Left hindlimb (tissue), 1 donor: ENCODE measurements at regions not wholly inside any gene's neighbourhood (a gene's known extent, or its start where the extent isn't known, plus 50 kb on each side); places are given as distances from the start of the nearest gene placed in this dataset.

ENCODE experiments used
- DNase-seq: peaks from one replicate; pipeline ENCODE4 v3.0.0-alpha.2; 2018

DNA sequence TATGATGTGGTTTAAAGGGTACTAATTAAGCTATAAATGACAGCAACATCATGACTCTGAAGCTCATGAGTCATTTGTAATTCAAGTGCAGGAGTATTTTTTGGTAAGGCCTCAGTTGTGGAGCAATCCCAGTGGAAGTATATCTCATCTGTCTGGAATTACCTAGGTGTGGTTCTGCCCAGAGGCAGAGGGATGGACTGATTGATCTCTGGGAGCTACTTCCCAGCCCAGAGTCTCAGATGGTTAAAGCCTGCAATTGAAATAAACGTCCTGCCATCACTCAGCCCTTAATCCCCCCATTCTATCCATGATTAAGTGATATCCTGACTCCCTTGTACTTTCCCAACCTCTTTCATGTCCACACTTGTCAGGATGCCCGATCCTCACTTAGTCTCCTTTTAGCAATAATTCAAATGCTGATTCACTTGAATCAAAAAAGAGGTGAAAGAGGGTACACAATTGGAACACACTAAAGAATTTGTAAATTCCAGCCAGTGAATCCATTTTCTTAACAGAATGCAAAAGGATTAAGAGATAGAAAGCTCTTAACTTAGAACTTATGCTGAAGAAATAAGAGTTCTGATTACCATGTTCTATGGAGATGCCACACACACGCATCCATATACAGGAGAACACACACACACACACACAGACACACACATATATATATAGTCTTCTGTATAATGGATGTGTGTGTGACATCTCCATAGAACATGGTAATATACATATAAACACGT is 664.4 kb downstream of the NYAP2 start:
- DNase-seq: no peak

DNA sequence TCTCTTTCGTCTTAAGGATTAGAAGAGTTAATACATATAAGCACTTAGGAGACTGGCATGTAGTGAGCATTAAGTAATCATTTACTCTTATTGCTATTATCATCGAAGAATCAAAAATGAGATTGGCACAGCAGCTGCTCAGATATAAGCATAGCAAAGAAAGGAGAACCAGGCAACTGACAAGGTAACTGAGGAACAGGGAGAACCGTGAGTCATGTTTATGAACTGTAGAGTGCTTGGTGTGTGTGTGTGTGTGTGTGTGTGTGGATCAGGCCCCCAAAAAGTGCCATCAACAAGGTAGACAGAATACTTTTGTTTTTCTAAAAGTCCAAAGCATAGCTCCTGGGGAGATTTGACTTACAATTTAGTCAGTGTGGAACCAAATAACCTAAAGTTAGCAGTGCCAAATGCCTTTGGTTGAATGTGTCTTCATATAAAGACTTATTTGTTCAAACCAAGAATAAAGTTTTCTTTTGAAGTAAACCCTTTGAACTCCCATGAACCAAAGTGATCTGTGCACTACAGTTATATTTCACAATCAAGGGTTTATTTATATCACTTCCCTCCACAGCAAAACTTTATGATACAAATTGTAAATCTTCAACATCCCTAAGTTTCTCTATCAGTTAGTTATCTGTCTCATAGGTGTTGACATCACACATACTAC is 660.6 kb downstream of the NYAP2 start:
- DNase-seq: no peak

DNA sequence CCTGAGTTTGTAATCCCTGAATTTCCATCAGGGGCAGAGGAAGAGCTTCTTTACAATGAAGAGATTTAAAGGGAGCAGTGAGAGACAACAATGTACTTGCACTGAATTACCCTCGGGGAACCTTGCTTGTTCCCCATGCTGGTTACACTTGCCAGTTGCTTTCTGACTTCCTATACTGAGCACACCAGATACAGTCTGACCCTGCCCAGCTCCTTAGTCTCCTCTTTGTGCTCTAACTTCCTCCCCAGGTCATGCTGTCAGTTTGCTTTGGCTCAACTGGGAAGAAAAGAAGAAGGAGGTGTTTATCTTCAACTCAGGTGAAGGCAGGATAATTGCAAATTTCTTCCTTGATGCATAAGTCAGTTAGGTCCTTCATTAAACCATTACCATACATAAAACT is 658.4 kb downstream of the NYAP2 start:
- no peak for DNase-seq

DNA sequence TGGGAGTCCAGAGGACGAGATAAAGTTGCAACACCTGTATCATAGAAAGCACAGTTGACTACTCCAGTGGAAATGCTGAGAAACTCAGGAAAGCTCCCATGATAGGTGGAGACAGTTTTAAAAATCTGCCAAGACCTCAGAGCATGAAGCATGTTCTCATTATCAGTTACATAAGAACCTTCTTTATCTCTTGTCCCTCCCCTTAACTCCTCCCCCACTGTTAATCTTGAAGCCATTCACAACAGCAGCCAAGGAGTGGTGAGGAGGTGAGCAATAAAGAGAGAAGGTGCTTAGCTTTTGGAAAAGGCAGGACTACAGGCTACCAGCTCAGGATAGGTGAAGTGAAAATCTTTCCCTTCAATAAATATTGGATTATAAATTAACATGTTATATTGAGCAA is 657.9 kb downstream of the NYAP2 start:
- no peak for DNase-seq

DNA sequence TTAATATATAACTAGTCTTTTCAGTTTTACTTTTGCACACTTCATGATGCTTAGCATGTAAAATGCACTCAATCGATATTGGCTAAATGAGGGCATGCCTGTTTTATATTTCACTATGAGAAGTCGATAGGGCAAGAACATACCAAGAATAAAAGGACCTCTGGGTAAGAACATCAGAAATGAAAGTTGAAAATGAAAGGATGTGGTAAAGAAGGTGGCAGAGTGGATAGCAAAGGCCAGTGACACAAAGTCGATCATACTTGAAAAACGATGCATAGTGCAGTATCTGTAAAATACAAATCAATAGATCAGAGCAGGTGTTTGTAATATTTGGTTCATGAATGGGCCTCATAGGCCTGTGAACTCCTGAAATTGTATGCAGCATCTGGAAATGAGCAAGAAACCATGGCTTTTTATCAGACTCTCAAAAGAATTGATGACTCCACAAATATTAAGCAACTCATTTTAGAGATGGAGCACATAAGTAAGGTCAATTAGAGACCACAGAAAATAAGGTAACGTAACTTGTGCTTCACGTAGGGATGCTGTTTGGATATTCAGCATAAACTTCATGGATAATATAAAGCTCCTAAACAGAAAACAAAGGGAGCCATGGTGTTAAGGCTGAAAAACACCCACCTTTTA is 653.4 kb downstream of the NYAP2 start:
- DNase-seq: no peak

DNA sequence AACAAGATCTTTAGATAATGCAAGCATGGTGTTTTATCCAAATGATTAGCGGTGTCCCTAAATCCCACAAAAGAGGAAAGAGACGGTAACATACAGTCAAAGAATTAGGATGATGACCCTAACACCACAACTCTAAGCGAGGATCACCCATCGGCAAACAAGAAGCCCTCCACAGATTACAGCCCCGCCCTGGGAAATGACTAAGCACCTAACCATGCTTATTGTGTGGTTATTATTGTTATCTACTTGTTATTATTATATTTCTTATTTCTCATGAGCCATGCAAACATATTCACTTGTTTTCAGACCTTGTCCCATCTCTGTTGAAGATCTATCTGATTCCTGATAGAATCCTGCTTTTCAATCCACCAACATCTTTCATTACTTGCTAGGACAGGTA is 651.3 kb downstream of the NYAP2 start:
- no peak for DNase-seq

DNA sequence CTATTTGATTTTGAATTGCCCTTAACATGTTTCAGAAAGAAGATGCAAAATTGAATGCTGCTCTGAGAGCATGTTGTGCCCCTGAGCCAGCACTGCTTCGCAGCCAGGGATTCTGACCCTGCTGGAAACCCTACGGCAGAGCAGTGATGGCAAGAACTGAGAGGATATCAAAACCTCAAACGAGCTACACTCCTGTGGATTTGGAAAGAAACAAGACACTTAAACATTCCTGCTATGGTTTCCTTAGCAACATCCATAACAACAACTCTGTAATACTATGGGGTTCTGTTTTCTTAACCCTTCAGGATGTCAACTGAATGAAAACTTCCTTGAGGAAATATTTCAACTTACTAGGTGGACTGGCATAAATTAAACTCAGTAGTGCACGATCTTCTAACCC is 649.1 kb downstream of the NYAP2 start:
- peak; percentile 70 for DNase-seq

DNA sequence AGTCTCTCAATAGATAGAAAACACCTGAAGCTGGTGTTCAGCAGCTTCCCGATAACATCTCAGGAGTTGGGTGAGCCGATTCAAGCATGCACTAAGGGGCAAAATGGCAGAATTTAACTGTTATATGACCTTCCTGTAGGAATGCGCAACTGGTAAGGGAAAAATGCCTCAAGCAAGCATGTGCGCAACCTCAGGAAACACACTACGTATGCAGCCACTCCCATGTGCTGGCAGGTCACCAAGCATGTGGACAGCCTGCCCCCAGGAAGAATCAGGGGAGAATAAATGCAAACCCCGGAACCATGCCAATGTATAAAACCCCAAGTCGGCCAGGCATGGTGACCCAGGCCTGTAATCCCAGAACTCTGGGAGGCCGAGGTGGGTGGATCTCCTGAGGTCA is 645.6 kb downstream of the NYAP2 start:
- DNase-seq: no peak

DNA sequence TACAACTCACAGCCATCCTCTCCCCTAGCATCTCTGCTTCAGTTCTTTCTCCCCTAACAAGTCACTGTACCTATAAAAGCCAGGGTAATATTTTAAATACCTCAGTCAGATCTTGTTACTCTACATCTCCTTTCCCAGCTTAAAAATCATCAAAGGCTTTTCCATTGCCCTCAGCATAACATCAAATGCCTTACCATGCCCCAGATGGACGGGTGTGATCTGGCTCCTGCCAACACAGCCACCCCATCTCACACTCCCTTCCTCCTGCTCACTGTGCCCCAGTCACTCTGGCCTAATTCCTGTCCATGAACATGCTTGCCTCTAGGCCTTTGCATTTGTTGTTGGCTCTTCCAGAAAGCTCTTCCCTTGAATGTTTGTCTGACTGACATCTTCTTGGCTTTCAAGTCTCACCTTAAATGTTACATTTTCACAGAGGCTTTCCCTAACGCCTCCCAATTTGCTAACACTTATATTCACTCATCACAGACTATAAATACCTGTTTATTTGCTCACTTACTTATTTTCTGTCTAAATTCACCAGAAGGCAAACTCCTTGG is 640.9 kb downstream of the NYAP2 start:
- DNase-seq: no peak

DNA sequence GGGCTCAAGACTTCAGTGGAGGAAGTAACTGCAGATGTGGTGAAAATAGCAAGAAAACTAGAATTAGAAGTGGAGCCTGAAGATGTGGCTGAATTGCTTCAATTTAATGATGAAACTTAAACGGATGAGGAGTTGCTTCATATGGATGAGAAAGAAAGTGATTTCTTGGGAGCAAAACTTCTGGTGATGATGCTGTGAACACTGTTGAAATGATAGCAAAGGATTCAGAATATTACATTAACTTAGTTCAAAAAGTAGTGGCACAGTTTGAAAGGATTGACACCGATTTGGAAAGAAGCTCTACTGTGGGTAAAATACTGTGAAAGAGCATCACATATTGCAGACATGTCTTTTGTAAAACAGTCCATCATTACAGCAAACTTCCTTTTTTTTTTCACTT is 638.0 kb downstream of the NYAP2 start:
- no peak for DNase-seq

DNA sequence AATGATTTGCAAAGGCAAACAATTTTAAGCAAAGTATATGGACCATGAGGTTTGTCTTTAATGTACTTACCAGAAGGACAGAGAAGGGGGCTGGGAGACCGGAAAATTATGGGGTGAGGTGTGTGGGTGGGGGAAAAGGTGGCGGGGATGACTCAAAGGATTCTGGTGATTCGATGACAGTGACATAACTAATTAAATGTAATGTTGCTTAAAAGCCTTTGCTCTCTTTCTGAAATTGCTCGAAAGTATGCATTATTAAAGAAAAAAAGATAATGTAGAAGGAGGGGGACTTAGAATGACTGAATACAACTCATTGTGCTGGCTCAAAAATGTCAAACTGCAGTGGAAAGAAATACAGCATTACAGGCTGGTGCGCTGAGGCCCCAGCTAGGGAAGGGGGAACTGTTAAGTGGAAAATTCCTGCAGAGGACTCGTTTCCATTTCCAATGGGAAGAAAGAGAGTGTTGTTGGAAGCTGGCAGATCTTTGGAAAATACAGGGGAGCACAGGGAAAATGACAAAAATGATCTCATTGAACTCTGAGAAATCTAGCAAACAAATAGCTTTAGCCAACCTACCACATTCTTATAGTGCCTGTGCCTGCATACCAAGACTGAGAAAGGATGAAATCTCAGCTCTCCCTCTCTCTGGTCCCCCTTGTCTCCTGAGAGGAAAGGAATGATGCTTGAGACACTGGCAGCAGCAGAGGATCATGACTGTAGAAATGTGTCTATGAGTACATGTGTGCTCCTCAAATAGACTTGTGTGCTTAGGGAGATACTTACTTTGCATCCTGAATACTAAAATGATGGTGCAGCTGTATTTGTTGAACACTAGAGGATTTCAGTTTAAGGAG is 632.4 kb downstream of the NYAP2 start:
- peak; percentile 82 for DNase-seq

DNA sequence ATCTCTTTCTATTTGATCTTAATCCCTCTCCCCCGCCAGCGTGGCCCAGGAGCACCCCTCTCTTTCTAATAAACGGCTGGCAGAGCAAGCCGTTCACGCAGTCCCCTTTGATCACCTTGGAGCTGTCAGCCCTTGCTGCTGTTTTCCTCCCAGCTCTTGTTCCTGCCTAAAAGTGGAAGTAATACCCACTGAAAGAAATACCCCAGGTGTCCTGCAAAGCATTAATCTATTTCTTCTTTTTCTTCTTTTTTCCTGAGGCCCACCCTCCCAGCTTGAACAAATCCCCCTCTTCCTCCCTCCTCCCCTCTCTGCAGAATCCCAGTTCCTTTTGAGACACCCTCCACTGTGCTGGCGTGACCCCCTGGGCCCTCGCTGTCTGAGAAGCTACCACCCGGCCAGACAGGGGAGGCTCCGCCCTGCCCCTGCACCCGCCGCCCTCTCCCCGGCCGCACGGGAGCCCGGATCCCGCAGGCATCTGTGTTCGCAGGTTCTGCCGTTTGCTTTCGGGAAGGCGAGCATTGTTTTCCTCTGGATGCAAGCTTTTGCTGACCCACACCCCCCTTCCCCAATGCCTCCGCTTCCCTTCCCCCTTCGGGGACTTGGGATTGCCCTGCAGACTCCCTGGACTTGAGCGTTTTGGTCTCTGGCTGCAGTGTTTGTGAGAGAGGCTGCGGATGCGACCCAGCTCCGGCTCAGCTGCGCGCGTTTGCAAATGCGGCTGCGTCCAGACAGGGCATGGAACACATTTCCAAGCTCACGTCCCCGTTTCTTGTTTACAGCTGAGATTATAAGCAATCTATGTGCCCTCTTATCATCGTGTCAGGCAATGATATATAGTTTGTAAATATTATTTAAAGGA is 631.5 kb downstream of the NYAP2 start:
- DNase-seq: peak; percentile 83

DNA sequence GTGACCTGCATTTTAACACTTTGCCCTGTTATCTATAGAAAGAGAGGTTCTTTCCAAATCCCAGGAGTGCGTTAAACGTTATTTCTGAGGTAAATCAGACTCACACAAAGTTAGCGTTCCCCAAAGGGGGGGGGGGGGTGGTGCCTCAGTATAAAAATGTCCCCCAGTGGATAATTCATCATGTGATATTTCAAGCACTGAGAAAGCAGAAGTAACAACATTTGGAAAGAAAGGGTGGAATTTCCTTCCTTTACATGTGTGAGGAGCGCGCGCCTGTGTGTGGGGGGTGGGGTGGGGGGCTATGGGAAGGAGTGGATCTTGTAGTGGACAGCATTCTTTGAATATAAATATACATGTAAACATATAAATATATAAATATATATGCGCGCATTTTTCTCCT is 630.9 kb downstream of the NYAP2 start:
- no peak for DNase-seq

DNA sequence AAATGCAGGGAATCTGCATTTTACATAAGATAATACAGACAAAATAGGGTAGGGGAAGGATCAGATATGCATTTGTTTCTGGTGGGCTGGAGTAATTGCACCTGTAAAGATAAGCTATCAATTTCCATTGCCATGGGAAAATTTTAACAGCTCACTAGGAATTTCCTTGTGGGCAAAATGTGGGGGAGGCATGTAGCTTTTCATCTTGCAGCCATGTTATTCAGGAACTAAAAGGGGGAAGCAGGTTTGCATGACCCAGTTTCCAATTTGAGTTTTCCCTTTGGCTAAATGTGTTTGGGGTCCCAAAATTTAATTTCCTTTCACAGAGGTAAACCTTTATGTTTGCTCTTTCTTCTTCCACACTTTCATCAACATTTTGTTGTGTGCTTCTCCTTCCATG is 624.4 kb downstream of the NYAP2 start:
- DNase-seq: no peak

DNA sequence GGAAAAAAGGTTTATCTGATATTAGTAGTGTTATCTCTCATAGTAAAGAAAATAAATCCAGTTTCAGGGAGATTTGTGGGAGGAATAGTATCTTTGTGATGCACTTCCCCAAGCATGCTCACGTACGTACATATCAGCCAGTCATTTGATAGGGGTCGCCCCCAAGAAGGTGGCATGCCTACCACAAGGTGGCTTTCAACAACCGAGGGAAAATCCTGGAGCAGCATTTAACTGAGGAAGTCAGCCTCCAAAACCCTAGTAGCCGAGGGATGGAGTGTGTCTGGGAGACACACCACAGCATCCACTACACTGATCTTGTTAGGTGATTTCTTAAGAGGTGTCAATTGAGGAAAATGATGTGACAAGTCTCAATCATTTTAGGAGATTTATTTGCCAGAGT is 623.9 kb downstream of the NYAP2 start:
- no peak for DNase-seq

DNA sequence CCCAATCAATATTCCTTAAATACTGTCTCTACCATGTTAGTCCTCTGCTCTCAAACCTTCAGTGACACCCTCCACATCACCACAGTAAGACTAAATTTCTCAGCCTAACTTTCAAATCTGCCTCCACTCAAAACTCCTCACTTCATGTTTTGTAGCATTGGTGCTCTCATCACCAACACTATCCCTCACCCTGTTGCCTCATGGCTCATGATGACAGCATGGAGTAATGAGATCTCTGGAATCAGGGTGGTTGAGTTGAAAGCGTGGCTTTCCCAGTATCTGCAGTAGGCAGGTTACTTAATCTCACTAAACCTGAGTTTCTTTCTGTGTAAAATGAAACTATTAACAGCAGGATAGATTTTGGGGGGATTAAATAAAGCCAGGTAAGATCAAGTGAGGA is 621.4 kb downstream of the NYAP2 start:
- DNase-seq: no peak

DNA sequence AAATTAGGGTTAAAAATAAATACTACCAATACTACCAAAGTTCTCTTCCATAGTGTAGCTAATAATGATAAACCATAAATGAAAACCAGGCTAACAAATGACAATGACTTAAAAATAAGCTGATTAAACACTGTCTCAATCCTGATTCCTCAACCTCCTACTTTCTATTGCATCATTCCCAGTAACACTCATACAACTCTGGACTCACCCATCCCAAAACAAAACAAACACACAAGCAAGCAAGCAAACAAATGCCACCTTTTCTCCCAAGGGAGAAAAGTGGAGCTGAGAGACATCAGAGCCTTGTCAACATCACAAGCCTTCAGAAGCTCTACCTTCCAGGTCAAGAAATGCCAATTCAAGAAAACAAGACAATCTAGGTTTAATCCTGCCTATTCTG is 620.7 kb downstream of the NYAP2 start:
- DNase-seq: no peak

DNA sequence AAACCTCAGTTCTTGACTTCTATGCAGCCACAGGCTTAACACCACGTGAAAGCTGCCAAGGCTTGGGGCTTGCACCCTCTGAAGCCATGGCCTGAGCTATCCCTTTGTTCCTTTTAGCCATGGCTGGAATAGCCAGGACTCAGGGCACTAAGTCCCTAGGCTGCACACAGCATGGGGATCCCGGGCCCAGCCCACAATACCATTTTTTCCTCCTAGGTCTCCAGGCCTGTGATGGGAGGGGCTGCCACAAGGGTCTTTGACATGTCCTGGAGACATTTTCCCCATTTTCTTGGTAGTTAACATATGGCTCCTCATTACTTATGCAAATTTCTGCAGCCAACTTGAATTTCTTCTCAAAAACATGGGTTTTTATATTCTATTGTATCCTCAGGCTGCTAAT is 619.1 kb downstream of the NYAP2 start:
- DNase-seq: no peak

DNA sequence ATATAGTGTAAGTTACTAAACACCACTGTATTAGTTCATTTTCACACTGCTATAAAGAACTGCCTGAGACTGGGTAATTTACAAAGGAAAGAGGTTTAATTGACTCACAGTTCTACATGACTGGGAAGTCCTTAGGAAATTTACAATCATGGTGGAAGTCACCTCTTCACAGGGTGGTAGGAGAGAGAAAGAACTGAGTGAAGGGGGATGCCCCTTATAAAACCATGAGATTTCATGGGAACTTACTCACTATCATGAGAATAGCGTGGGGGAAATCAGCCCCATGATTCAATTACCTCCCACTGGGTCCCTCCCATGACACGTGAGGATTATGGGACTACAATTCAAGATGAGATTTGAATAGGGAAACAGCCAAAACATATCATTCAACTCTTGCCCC is 618.0 kb downstream of the NYAP2 start:
- DNase-seq: no peak

DNA sequence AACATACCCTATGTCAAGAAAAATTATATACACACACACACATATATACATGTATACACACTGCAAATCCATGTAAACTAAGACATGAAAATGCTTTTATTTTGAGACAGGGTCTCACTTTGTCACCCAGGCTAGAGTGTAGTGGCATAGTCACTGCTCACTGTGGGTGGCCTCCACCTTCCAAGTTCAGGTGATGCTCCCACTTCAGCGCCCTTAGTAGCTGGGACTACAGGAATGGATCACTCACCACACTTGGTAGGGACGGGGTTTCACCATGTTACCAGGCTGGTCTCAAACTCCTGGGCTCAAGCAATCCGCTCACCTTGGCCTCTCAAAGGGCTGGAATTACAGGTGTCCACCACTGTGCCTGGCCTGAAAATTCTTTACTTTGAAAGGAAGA is 617.6 kb downstream of the NYAP2 start:
- no peak for DNase-seq

DNA sequence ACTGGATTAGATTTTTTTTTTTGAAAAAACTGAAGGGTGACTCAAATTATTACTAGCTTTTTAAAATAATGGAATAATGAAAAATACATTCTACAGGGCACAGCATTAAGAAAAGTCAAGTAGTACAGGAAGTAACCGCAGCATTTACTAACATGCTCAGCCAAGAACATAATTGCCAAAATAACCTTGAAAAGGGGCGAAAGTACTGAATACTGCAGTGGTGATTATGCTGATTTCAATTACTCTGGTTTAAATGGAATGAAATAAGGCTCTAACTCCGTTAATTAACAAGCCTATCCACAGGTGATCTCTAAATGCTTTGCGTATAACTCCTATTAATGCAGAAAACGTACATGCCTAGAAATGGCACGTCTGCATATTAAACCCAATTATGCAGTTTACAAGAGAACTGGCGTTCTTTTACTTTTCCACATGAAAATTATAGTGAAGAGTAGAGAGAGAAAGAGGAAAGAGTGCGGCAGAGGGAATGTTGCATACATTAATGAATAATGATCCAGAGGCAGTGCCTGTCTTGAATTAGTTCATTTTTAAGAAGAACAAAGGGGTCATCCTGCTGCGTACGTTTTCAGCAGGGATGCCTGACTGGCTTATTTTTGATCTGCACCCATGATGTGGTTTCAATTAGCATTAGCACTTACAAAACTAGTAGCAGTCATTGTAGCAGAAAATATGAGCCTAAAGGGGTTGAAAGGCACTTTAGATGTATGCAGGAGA is 612.4 kb downstream of the NYAP2 start:
- no peak for DNase-seq
